ENCODE measurements at regions not wholly inside any gene's neighbourhood (a gene's known extent, or its start where the extent isn't known, plus 50 kb on each side); places are given as distances from the start of the nearest gene placed in this dataset.

DNA sequence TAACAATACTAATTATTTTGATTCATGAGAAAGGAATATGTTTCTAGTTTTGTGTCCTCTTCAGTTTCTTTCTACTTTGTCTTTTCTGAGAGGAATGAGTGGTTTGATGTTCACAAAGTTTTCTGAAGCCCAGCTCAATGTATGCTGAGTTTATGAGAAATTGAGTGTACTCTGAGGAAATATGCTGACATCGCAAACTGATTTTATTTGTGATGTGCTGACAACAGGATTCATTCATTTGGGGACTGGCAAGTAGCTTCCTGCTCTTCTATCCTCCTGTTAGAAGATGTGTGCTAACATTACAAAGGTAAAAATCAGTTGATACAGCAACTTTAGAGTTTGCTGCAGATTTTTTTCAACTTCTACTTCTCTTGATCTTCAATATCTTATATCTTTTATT lies 403.2 kb upstream of the CDH19 start:
- H2BK15ac ChIP-seq (ENCODE audit: low read depth, poor library complexity, severe bottlenecking), result no peak overlapping the region
- WGBS, result 93% methylated on average over 1 of the region's 1 CpG
- H3K23ac ChIP-seq (ENCODE audit: low read length in 2 of 2), result no peak overlapping the region
- H2AK5ac ChIP-seq (ENCODE audit: low read length, severe bottlenecking), result no peak overlapping the region
- H2BK12ac ChIP-seq (ENCODE audit: low read length in 2 of 2), result no peak overlapping the region
- H2BK5ac ChIP-seq (ENCODE audit: low read depth, low read length, poor library complexity, severe bottlenecking), result no peak overlapping the region
- H4K8ac ChIP-seq (ENCODE audit: low read length), result no peak overlapping the region
- H3K14ac ChIP-seq (ENCODE audit: low read length in 2 of 2), result no peak overlapping the region
- no peak overlapping the region for H3K18ac ChIP-seq (ENCODE audit: low read depth in 1 of 2, low read length in 2 of 2)
- no peak overlapping the region for H3K27ac ChIP-seq (ENCODE audit: low read length, poor library complexity, severe bottlenecking)
- H3K36me3 ChIP-seq (ENCODE audit: control insufficient read depth in 1 of 2, insufficient read depth in 2 of 2, low read depth in 1 of 2, low read length in 2 of 2), result no peaks in the 10 kb centered on the region
- H3K9me3 ChIP-seq (ENCODE audit: control insufficient read depth, low read length), result no peaks in the 10 kb centered on the region
- no peak overlapping the region for H2AFZ ChIP-seq (ENCODE audit: low read depth, low read length)
- H3K4me1 ChIP-seq (ENCODE audit: control insufficient read depth, insufficient read depth, low read depth, low read length), result no peaks in the 10 kb centered on the region
- H2BK120ac ChIP-seq (ENCODE audit: low read depth, low read length), result no peak overlapping the region
- DNase-seq, result no peak
- H3K27me3 ChIP-seq (ENCODE audit: control insufficient read depth in 1 of 2, insufficient read depth in 1 of 2, low read length in 2 of 2), result no peaks in the 10 kb centered on the region
- no peak overlapping the region for H3K9ac ChIP-seq (ENCODE audit: low read length)
- H3K4ac ChIP-seq (ENCODE audit: low read depth in 1 of 2, low read length in 2 of 2), result no peak overlapping the region
- no peak overlapping the region for H3K4me2 ChIP-seq (ENCODE audit: low read length, poor library complexity, severe bottlenecking)
- H4K91ac ChIP-seq (ENCODE audit: low read length), result no peak overlapping the region
- H3K79me1 ChIP-seq (replicated peaks; ENCODE audit: low read length, poor library complexity, severe bottlenecking), result no peaks in the 10 kb centered on the region
- H3K4me3 ChIP-seq (ENCODE audit: insufficient read depth in 1 of 2, low read depth in 1 of 2, low read length in 2 of 2), result no peak overlapping the region

DNA sequence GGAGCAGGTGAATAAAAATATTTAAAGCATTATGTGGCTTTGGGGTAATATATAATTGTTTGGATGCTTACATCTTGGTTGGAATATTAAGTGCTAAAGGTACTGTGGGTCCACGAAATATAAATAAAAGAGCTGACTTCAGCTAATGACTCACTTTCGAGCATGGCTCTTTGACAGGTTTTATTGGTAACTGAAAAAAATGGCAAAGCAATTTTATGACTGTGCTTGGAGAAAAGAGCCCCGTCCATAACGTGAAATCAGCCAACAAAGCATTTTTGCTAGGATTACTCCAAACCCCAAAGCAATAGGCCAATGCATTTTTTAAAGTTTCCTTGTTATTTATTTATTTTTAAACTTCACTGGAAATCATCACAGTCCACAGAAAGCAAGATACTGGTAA lies 397.2 kb upstream of the CDH19 start:
- no peaks in the 10 kb centered on the region for H3K27me3 ChIP-seq (ENCODE audit: control insufficient read depth in 1 of 2, insufficient read depth in 1 of 2, low read length in 2 of 2)
- H4K91ac ChIP-seq (ENCODE audit: low read length), result no peak overlapping the region
- no peak overlapping the region for H3K4me2 ChIP-seq (ENCODE audit: low read length, poor library complexity, severe bottlenecking)
- DNase-seq, result peak; percentile 36
- H2AFZ ChIP-seq (ENCODE audit: low read depth, low read length), result no peak overlapping the region
- H2BK12ac ChIP-seq (ENCODE audit: low read length in 2 of 2), result no peak overlapping the region
- no peak overlapping the region for H2BK15ac ChIP-seq (ENCODE audit: low read depth, poor library complexity, severe bottlenecking)
- no peaks in the 10 kb centered on the region for H3K36me3 ChIP-seq (ENCODE audit: control insufficient read depth in 1 of 2, insufficient read depth in 2 of 2, low read depth in 1 of 2, low read length in 2 of 2)
- no peak overlapping the region for H3K23ac ChIP-seq (ENCODE audit: low read length in 2 of 2)
- no peak overlapping the region for H2BK120ac ChIP-seq (ENCODE audit: low read depth, low read length)
- H3K4ac ChIP-seq (ENCODE audit: low read depth in 1 of 2, low read length in 2 of 2), result no peak overlapping the region
- H3K9ac ChIP-seq (ENCODE audit: low read length), result no peak overlapping the region
- no peak overlapping the region for H3K27ac ChIP-seq (ENCODE audit: low read length, poor library complexity, severe bottlenecking)
- no peak overlapping the region for H2AK5ac ChIP-seq (ENCODE audit: low read length, severe bottlenecking)
- 2% methylated on average over 4 of the region's 4 CpGs for WGBS
- H4K8ac ChIP-seq (ENCODE audit: low read length), result no peak overlapping the region
- no peaks in the 10 kb centered on the region for H3K9me3 ChIP-seq (ENCODE audit: control insufficient read depth, low read length)
- H2BK5ac ChIP-seq (ENCODE audit: low read depth, low read length, poor library complexity, severe bottlenecking), result no peak overlapping the region
- H3K4me1 ChIP-seq (ENCODE audit: control insufficient read depth, insufficient read depth, low read depth, low read length), result no peaks in the 10 kb centered on the region
- no peak overlapping the region for H3K18ac ChIP-seq (ENCODE audit: low read depth in 1 of 2, low read length in 2 of 2)
- H3K14ac ChIP-seq (ENCODE audit: low read length in 2 of 2), result no peak overlapping the region
- no peaks in the 10 kb centered on the region for H3K79me1 ChIP-seq (replicated peaks; ENCODE audit: low read length, poor library complexity, severe bottlenecking)
- no peak overlapping the region for H3K4me3 ChIP-seq (ENCODE audit: insufficient read depth in 1 of 2, low read depth in 1 of 2, low read length in 2 of 2)

DNA sequence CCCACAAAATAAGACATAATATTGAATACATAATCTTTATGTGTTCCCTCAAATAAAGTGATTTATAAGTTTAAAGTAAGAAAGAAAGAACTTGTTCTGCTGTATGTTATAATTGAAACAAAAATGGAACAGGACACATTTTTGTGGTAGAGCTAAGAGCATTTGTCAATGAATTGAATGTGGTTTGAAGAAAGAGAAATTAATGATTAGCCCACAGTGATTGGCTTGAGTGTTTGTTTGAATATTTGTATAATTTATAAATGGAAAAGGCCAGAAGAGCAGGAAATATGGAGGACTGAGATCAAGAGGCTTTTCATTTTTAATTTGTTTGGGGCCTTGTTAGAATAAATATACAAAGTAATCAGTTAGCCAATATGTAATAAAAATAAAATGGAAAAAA lies 395.1 kb upstream of the CDH19 start:
- no peak overlapping the region for H3K4ac ChIP-seq (ENCODE audit: low read depth in 1 of 2, low read length in 2 of 2)
- no peaks in the 10 kb centered on the region for H3K79me1 ChIP-seq (replicated peaks; ENCODE audit: low read length, poor library complexity, severe bottlenecking)
- no peaks in the 10 kb centered on the region for H3K4me1 ChIP-seq (ENCODE audit: control insufficient read depth, insufficient read depth, low read depth, low read length)
- no peak overlapping the region for H2BK12ac ChIP-seq (ENCODE audit: low read length in 2 of 2)
- H4K91ac ChIP-seq (ENCODE audit: low read length), result no peak overlapping the region
- no peak overlapping the region for H2BK120ac ChIP-seq (ENCODE audit: low read depth, low read length)
- no peaks in the 10 kb centered on the region for H3K27me3 ChIP-seq (ENCODE audit: control insufficient read depth in 1 of 2, insufficient read depth in 1 of 2, low read length in 2 of 2)
- no peak overlapping the region for H3K18ac ChIP-seq (ENCODE audit: low read depth in 1 of 2, low read length in 2 of 2)
- no peak overlapping the region for H3K14ac ChIP-seq (ENCODE audit: low read length in 2 of 2)
- no peak overlapping the region for H3K9ac ChIP-seq (ENCODE audit: low read length)
- DNase-seq, result no peak
- H4K8ac ChIP-seq (ENCODE audit: low read length), result no peak overlapping the region
- no peak overlapping the region for H3K4me2 ChIP-seq (ENCODE audit: low read length, poor library complexity, severe bottlenecking)
- H2AFZ ChIP-seq (ENCODE audit: low read depth, low read length), result no peak overlapping the region
- no peak overlapping the region for H3K23ac ChIP-seq (ENCODE audit: low read length in 2 of 2)
- no peak overlapping the region for H2BK15ac ChIP-seq (ENCODE audit: low read depth, poor library complexity, severe bottlenecking)
- H2AK5ac ChIP-seq (ENCODE audit: low read length, severe bottlenecking), result no peak overlapping the region
- no peaks in the 10 kb centered on the region for H3K36me3 ChIP-seq (ENCODE audit: control insufficient read depth in 1 of 2, insufficient read depth in 2 of 2, low read depth in 1 of 2, low read length in 2 of 2)
- H3K9me3 ChIP-seq (ENCODE audit: control insufficient read depth, low read length), result no peaks in the 10 kb centered on the region
- H3K4me3 ChIP-seq (ENCODE audit: insufficient read depth in 1 of 2, low read depth in 1 of 2, low read length in 2 of 2), result no peak overlapping the region
- no peak overlapping the region for H3K27ac ChIP-seq (ENCODE audit: low read length, poor library complexity, severe bottlenecking)
- H2BK5ac ChIP-seq (ENCODE audit: low read depth, low read length, poor library complexity, severe bottlenecking), result no peak overlapping the region

DNA sequence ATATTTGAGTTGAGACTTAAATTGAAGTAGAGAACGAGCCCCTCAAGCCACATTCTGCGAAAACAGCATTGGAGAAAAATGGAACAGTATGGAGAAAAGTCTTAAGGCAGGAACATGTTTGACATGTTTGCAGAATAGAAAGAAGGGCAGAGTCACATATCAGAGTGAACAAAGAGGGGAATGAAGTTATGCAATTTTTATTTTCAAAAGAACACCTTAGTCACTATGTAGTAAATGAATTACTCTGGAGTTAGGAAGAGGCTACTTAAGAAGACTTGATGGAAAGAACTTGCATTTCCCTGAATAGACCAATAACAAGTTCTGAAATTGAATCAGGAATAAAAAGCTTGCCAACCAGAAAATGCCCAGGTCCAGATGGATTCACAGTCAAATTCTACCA lies 391.4 kb upstream of the CDH19 start:
- Histone ChIP-seq H3K27ac (ENCODE audit: low read length, poor library complexity, severe bottlenecking) (no peak overlapping the region), H3K9ac (ENCODE audit: low read length) (no peak overlapping the region), H2BK12ac (ENCODE audit: low read length in 2 of 2) (no peak overlapping the region), H3K18ac (ENCODE audit: low read depth in 1 of 2, low read length in 2 of 2) (no peak overlapping the region), H3K9me3 (ENCODE audit: control insufficient read depth, low read length) (peaks cover 2% of the 10 kb centered on the region), H2AK5ac (ENCODE audit: low read length, severe bottlenecking) (no peak overlapping the region), H3K4me2 (ENCODE audit: low read length, poor library complexity, severe bottlenecking) (no peak overlapping the region), H2BK5ac (ENCODE audit: low read depth, low read length, poor library complexity, severe bottlenecking) (no peak overlapping the region), H3K4me3 (ENCODE audit: insufficient read depth in 1 of 2, low read depth in 1 of 2, low read length in 2 of 2) (no peak overlapping the region), H4K8ac (ENCODE audit: low read length) (no peak overlapping the region), H3K79me1 (replicated peaks; ENCODE audit: low read length, poor library complexity, severe bottlenecking) (no peaks in the 10 kb centered on the region), H3K4me1 (ENCODE audit: control insufficient read depth, insufficient read depth, low read depth, low read length) (no peaks in the 10 kb centered on the region), H4K91ac (ENCODE audit: low read length) (no peak overlapping the region), H3K36me3 (ENCODE audit: control insufficient read depth in 1 of 2, insufficient read depth in 2 of 2, low read depth in 1 of 2, low read length in 2 of 2) (no peaks in the 10 kb centered on the region), H2BK15ac (ENCODE audit: low read depth, poor library complexity, severe bottlenecking) (no peak overlapping the region), H3K14ac (ENCODE audit: low read length in 2 of 2) (no peak overlapping the region), H2AFZ (ENCODE audit: low read depth, low read length) (no peak overlapping the region), H3K23ac (ENCODE audit: low read length in 2 of 2) (no peak overlapping the region), H2BK120ac (ENCODE audit: low read depth, low read length) (no peak overlapping the region), H3K27me3 (ENCODE audit: control insufficient read depth in 1 of 2, insufficient read depth in 1 of 2, low read length in 2 of 2) (no peaks in the 10 kb centered on the region), H3K4ac (ENCODE audit: low read depth in 1 of 2, low read length in 2 of 2) (no peak overlapping the region)
- DNase-seq, result no peak
- WGBS, result 96% methylated on average over 2 of the region's 2 CpGs

Measured in mesenchymal stem cell (in vitro differentiated cells and primary cell).